ENCODE measurements at regions not wholly inside any gene's neighbourhood (a gene's known extent, or its start where the extent isn't known, plus 50 kb on each side); places are given as distances from the start of the nearest gene placed in this dataset.

DNA sequence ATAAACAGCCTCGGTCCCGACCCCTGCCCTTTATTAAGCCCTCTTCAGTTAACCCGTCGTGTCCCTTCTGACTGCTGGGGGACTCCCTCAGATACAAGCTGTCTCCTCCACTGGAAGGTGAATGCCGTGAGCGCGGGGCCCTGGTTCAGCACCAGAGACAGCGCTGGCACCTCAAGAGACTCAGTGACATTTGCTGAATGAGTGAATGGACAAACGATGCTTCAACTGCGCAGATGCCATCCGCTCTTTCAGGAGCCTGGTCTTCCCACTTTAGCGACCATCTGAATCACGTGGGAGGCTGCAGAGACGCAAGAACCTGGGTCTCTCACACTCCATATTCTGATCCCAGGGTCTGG lies 92.6 kb upstream of the SFSWAP start:
- FAIRE-seq, result no peak
- no peak overlapping the region for H4K8ac ChIP-seq (ENCODE audit: extremely low read depth, insufficient read depth, low read length)
- POLR2A ChIA-PET (ENCODE audit: partially characterized antibody), result no interaction called here
- no peak for TF ChIP-seq KDM1A (IDR thresholded peaks at IDR 0.05; ENCODE audit: borderline replicate concordance, low read length)
- peak; percentile 89 to 90; a peak in 2 of 4 replicates for TF ChIP-seq SIN3A (conservative IDR thresholded peaks at IDR 0.05 in 1 of 2, IDR thresholded peaks at IDR 0.05 in 1 of 2; ENCODE audit: low read depth in 1 of 2, low read length in 2 of 2)
- TF ChIP-seq TEAD4 (IDR thresholded peaks at IDR 0.05; ENCODE audit: low read depth, low read length), result no peak
- TF ChIP-seq CEBPB (IDR thresholded peaks at IDR 0.05; ENCODE audit: low read depth, low read length), result no peak
- no peak for TF ChIP-seq SP2 (IDR thresholded peaks at IDR 0.05; ENCODE audit: low read length)
- no peak for TF ChIP-seq KDM5A (IDR thresholded peaks at IDR 0.05; ENCODE audit: low read length)

More for the DNA sequence above, 92.6 kb upstream of the SFSWAP start:
- no peak overlapping the region for H3K4me3 ChIP-seq (ENCODE audit: extremely low read depth in 1 of 4, insufficient read depth in 2 of 4, low read depth in 3 of 4, low read length in 4 of 4)
- H2BK120ac ChIP-seq (replicated peaks; ENCODE audit: low read depth, low read length), result no peak overlapping the region
- no peaks in the 10 kb centered on the region for H3K23me2 ChIP-seq (ENCODE audit: low read depth, low read length)
- no peak overlapping the region for H3K27ac ChIP-seq (ENCODE audit: low read depth, low read length)
- CTCF ChIA-PET (ENCODE audit: partially characterized antibody), result no interaction called here
- 70% methylated on average over 14 of the region's 14 CpGs; no CpG with 5 or more reads in 1 of the 2 experiments for WGBS, 2 experiments (ENCODE audit: extremely low coverage in 1 of 2, insufficient coverage in 1 of 2, insufficient read length in 1 of 2, insufficient replicate concordance in 2 of 2, low coverage in 1 of 2, low lambda C conversion rate in 2 of 2, missing lambda C conversion rate in 1 of 2)
- no peak overlapping the region for H2AK5ac ChIP-seq (ENCODE audit: low read depth, low read length)
- peak in 1 of 2 experiments; percentile 77 for DNase-seq (ENCODE audit: low read depth in 1 of 2, low spot score in 2 of 2)
- H3K56ac ChIP-seq (replicated peaks; ENCODE audit: insufficient read length, low read depth, low read length), result no peak overlapping the region
- no peaks in the 10 kb centered on the region for H3K79me1 ChIP-seq (ENCODE audit: low read depth, low read length)
- H3K4me1 ChIP-seq (replicated peaks in 1 of 4; ENCODE audit: control insufficient read depth in 3 of 4, insufficient read depth in 4 of 4, low read length in 3 of 4), result peaks cover 8 to 22% (median 15%) of the 10 kb centered on the region in 4 experiments
- H2BK20ac ChIP-seq (ENCODE audit: low read length), result no peak overlapping the region
- H4K20me1 ChIP-seq (replicated peaks in 1 of 2; ENCODE audit: control insufficient read depth in 1 of 2, insufficient read depth in 2 of 2, low read length in 2 of 2), result no peaks in the 10 kb centered on the region
- no peaks in the 10 kb centered on the region for H3K9me3 ChIP-seq (ENCODE audit: insufficient read depth in 2 of 2, low read depth in 1 of 2, low read length in 1 of 2)
- H3K18ac ChIP-seq (ENCODE audit: extremely low read depth, low read length), result no peak overlapping the region
- H3K23ac ChIP-seq (ENCODE audit: insufficient read length), result no peak overlapping the region
- no peak overlapping the region for H4K5ac ChIP-seq (ENCODE audit: insufficient read length, low read depth, low read length)
- H3K4ac ChIP-seq (replicated peaks; ENCODE audit: insufficient read length, low read depth, low read length), result no peak overlapping the region
- no peak overlapping the region for H3K14ac ChIP-seq (ENCODE audit: insufficient read length)
- H3K79me2 ChIP-seq (ENCODE audit: control insufficient read depth in 1 of 2, insufficient read depth in 2 of 2, low read length in 2 of 2), result no peaks in the 10 kb centered on the region
- H3K27me3 ChIP-seq (replicated peaks in 1 of 4; ENCODE audit: control insufficient read depth in 3 of 4, extremely low read depth in 1 of 4, insufficient read depth in 3 of 4, low read length in 3 of 4), result no peaks in the 10 kb centered on the region
- no peak overlapping the region for H2AFZ ChIP-seq (ENCODE audit: low read length)
- H2BK15ac ChIP-seq (ENCODE audit: low read length), result no peak overlapping the region
- H2BK5ac ChIP-seq (ENCODE audit: low read depth, low read length), result no peak overlapping the region
- H4K91ac ChIP-seq (replicated peaks; ENCODE audit: insufficient read length, low read length), result no peak overlapping the region
- H3K4me2 ChIP-seq (ENCODE audit: insufficient read depth in 1 of 2, low read depth in 2 of 2, low read length in 2 of 2), result no peak overlapping the region
- H3K36me3 ChIP-seq (ENCODE audit: control insufficient read depth in 2 of 4, insufficient read depth in 4 of 4, low read length in 3 of 4), result no peaks in the 10 kb centered on the region
- no peak overlapping the region for H3K9ac ChIP-seq (replicated peaks in 1 of 4; ENCODE audit: extremely low read depth in 1 of 4, low read depth in 3 of 4, low read length in 3 of 4)
- H2BK12ac ChIP-seq (ENCODE audit: low read depth, low read length), result no peak overlapping the region

Data from H1 (cell line).